Psoas muscle (tissue), 7 donors: ENCODE measurements at regions not wholly inside any gene's neighbourhood (a gene's known extent, or its start where the extent isn't known, plus 50 kb on each side); places are given as distances from the start of the nearest gene placed in this dataset.
"Not testable (repeated sequence)": the region's sequence is repeated elsewhere in the genome, so short reads cannot be mapped to it uniquely, and the experiment has no call there.

ENCODE experiments used
- ATAC-seq, 4 donors: fragments of 200-7000 bp; cut with Tn5 transposase; one replicate each; pipeline ENCODE4 v1.9.1; 2020; ENCODE audit warnings: moderate library complexity in 3 of 4, mild to moderate bottlenecking in 2 of 4
- DNase-seq, 2 donors: peaks; one replicate each; pipeline ENCODE4 v3.0.0-alpha.2; 2020
- H3K27ac ChIP-seq: fragments of 200-600 bp; one replicate; pipeline ENCODE4 v1.8.0; 2022
- H3K27me3 ChIP-seq, 3 donors: fragments of 200-600 bp in 1 of 3; one replicate each; pipeline versions ENCODE4 v1.6.1 to v1.8.0; 2013 to 2022; ENCODE audit warnings: low read length in 2 of 3, mild to moderate bottlenecking in 2 of 3, moderate library complexity in 1 of 3; ENCODE audit not compliant: insufficient read depth in 3 of 3
- H3K36me3 ChIP-seq, 2 donors: fragments of 200-600 bp in 1 of 2; one replicate each; pipeline versions ENCODE4 v1.6.1 to v1.8.0; 2013 to 2022; ENCODE audit warnings: low read depth in 1 of 2, mild to moderate bottlenecking in 1 of 2, moderate library complexity in 1 of 2; ENCODE audit not compliant: insufficient read depth in 1 of 2
- H3K4me1 ChIP-seq: fragments of 200-600 bp; one replicate; pipeline ENCODE4 v1.8.0; 2022
- H3K4me3 ChIP-seq: fragments of 200-600 bp; one replicate; pipeline ENCODE4 v1.8.0; 2022; ENCODE audit warnings: mild to moderate bottlenecking
- H3K9me3 ChIP-seq: fragments of 200-600 bp; one replicate; pipeline ENCODE4 v1.8.0; 2022
- WGBS, 3 donors: extraction: QIAGEN DNeasy Blood & Tissue Kit; methylation state at CpG; one replicate each; pipeline versions ENCODE4 v1.1.6 to v1.1.7; 2013; 5-methylcytosine and 5-hydroxymethylcytosine counted together
- intact Hi-C, 2 donors: fragments of 100-400 bp; cut with DNase I; formaldehyde crosslinking; loops; one replicate each; pipeline versions ENCODE4 v1.11.0 to v1.14.2; 2022
- TF ChIP-seq, protein P1 (sequence below): fragments of 200-600 bp; IDR thresholded peaks from one replicate; pipeline ENCODE4 v1.8.0; 2022; ENCODE audit warnings: antibody characterized with exemption
- donor health status: healthy with polysubstance abuse.
- donor health status: DM: no; HTN: no; CAD: no; lungs with moderate emphysema.
- donor health status: Bipolar disorder and iron deficiency.
- donor health status: healthy.
- donor health status: DM: yes; HTN: yes; CAD: no.
- donor health status: DM: no; HTN: no; CAD: no.
- donor health status: DM: yes; HTN: yes; CAD: no.

DNA sequence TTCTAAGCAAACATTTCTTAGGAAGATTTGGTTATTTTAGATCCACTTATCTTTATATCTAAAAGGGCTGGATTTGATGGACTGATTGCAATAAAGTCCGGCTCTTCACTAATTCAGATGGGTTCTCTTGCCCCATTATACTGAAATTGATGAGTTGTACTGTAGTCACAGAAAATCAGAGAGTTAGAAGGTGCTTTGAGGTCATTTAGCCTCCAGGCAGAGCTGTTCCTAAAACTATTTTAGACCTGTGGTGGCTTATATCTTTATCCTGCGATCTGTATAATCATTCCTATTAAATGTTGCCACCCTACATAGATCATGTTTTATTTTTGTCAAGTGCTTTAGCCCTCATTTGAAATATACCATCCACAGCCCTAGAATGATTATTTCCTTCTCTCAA is 61.3 kb upstream of the ATXN1 start:
- intact Hi-C loops: no loop called here
- no peaks in the 10 kb centered on the region for H3K4me1 ChIP-seq
- DNase-seq: no peak
- H3K4me3 ChIP-seq: no peak overlapping the region
- no peaks in the 10 kb centered on the region for H3K9me3 ChIP-seq
- no peaks in the 10 kb centered on the region for H3K27me3 ChIP-seq
- H3K36me3 ChIP-seq: no peaks in the 10 kb centered on the region
- H3K27ac ChIP-seq: no peak overlapping the region
- 88 to 94% (median 93%) methylated on average over 2 of the region's 2 CpGs for WGBS, 3 donors
- TF ChIP-seq, protein P1, sequence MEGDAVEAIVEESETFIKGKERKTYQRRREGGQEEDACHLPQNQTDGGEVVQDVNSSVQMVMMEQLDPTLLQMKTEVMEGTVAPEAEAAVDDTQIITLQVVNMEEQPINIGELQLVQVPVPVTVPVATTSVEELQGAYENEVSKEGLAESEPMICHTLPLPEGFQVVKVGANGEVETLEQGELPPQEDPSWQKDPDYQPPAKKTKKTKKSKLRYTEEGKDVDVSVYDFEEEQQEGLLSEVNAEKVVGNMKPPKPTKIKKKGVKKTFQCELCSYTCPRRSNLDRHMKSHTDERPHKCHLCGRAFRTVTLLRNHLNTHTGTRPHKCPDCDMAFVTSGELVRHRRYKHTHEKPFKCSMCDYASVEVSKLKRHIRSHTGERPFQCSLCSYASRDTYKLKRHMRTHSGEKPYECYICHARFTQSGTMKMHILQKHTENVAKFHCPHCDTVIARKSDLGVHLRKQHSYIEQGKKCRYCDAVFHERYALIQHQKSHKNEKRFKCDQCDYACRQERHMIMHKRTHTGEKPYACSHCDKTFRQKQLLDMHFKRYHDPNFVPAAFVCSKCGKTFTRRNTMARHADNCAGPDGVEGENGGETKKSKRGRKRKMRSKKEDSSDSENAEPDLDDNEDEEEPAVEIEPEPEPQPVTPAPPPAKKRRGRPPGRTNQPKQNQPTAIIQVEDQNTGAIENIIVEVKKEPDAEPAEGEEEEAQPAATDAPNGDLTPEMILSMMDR: no peak
- no peak for ATAC-seq

DNA sequence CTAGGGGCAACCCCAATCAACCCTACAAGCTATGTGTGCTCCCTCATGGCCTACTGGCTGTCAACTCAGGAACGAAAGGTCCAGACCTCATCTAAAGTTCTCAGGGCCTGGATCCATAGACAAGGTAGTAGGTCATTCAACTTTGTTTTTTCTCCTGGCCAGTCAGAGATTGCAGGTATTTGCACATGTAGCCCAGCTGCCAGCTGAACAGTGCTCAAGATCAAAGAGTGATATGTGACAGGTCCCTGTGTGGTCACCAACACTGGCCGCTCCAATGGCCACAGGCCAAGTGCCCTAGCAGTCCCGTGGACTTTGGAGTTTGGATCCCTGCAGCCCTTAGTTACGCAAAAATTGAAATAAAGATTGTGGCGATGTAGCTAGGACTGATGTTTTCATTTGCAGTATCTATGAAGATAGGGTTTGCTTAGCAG is 60.6 kb upstream of the ATXN1 start:
- no peak overlapping the region for H3K27ac ChIP-seq
- TF ChIP-seq, protein P1: no peak
- H3K27me3 ChIP-seq: no peaks in the 10 kb centered on the region
- H3K36me3 ChIP-seq: no peaks in the 10 kb centered on the region
- H3K4me1 ChIP-seq: no peaks in the 10 kb centered on the region
- DNase-seq: no peak
- ATAC-seq: no peak
- H3K9me3 ChIP-seq: no peaks in the 10 kb centered on the region
- intact Hi-C loops: no loop called here
- no peak overlapping the region for H3K4me3 ChIP-seq
- 80 to 84% (median 83%) methylated on average over 5 of the region's 5 CpGs for WGBS, 3 donors

DNA sequence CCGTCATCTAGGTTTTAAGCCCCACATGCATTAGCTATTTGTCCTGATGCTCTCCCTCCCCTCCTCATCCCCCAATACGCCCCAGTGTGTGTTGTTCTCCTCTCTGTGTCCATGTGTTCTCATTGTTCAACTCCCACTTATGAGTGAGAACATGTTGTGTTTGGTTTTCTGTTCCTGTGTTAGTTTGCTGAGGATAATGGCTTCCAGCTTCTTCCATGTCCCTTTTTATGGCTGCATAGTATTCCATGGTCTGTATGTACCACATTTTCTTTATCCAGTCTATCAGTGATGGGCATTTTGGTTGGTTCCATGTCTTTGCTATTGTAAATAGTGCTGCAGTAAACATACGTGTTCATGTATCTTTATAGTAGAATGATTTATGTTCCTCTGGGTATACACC is 59.0 kb upstream of the ATXN1 start:
- H3K27ac ChIP-seq, DNase-seq, H3K4me1 ChIP-seq, H3K27me3 ChIP-seq, H3K4me3 ChIP-seq, H3K9me3 ChIP-seq, H3K36me3 ChIP-seq, ATAC-seq, intact Hi-C loops: not testable (repeated sequence)
- 95 to 98% (median 96%) methylated on average over 3 of the region's 3 CpGs for WGBS, 3 donors

DNA sequence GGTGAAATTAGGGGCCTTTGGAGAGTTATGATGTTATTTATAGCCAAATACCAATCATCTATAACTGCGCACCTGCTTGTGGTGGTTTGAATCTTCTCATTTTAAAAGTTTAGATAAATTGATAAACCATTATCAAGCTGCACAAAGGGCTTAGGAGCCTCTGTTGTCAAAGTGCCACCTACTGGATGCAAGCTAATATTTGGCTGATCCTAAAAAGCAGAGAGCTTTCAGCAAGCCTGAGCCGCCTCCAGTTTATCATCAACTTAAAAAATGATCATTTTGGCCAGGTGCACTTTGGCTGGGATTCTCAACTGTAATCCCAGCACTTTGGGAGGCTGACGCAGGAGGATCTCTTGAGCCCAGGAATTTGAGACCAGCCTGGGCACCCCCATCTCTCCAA is 58.5 kb upstream of the ATXN1 start:
- no peak for DNase-seq
- WGBS, 3 donors: 70 to 73% (median 71%) methylated on average over 3 of the region's 3 CpGs
- Histone ChIP-seq H3K4me1 (no peaks in the 10 kb centered on the region), H3K9me3 (no peaks in the 10 kb centered on the region), H3K27me3 (no peaks in the 10 kb centered on the region), H3K36me3 (no peaks in the 10 kb centered on the region), H3K4me3 (no peak overlapping the region), H3K27ac (no peak overlapping the region)
- ATAC-seq: no peak
- intact Hi-C loops: no loop called here
- TF ChIP-seq, protein P1: no peak

DNA sequence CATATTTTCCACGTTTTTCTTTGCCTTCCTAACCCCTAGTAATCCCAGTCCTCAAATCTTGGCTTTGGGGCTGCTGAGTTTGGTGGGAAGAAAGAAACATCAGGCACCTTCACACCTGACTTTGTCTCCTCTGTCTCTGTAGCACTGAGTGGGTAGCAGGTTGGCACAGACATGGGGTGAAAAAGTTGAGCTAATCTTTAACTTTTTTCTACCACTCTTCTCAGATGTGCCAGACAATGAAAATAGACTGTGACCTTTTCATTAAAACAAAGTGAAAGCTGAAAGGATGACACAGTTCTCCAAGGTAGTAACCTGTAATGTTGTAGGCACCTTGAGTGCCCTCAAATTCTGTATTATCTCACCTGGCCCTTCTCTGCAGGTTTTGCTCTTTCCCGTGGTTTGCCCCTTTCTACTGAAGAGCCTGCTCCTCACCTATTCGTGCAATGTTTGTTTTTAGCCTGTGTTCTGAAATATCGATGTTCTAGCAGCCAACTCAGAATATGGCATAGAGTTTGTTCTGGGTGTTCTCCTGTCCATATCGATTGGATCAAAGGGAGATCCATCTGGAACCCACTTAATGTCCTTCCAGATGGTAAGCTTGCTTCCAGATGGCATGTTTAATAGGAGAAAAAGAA is 57.8 kb upstream of the ATXN1 start:
- no peak overlapping the region for H3K4me3 ChIP-seq
- ATAC-seq (no peak), DNase-seq (no peak)
- intact Hi-C loops: no loop called here
- H3K36me3 ChIP-seq: no peaks in the 10 kb centered on the region
- TF ChIP-seq, protein P1: no peak
- H3K9me3 ChIP-seq: no peaks in the 10 kb centered on the region
- 76 to 87% (median 80%) methylated on average over 5 of the region's 5 CpGs for WGBS, 3 donors
- H3K4me1 ChIP-seq: no peaks in the 10 kb centered on the region
- H3K27me3 ChIP-seq: no peaks in the 10 kb centered on the region
- no peak overlapping the region for H3K27ac ChIP-seq
